ENCODE measurements at regions not wholly inside any gene's neighbourhood (a gene's known extent, or its start where the extent isn't known, plus 50 kb on each side); places are given as distances from the start of the nearest gene placed in this dataset.

GRCh38 chr12:5258498-5258897 lies 173.4 kb upstream of the NTF3 start:
- DNase-seq (ENCODE audit: low spot score in 2 of 2): peak in 1 of 2 donors; percentile 72
- no peaks in the 10 kb centered on the region for H3K4me1 ChIP-seq
- H3K9me3 ChIP-seq: no peaks in the 10 kb centered on the region
- no peak overlapping the region for H3K27ac ChIP-seq
- H3K36me3 ChIP-seq: no peaks in the 10 kb centered on the region
- no peaks in the 10 kb centered on the region for H3K27me3 ChIP-seq
- intact Hi-C loops (cut with DNase I): no loop called here
- no peak overlapping the region for H3K4me3 ChIP-seq
- TF ChIP-seq, protein P1, sequence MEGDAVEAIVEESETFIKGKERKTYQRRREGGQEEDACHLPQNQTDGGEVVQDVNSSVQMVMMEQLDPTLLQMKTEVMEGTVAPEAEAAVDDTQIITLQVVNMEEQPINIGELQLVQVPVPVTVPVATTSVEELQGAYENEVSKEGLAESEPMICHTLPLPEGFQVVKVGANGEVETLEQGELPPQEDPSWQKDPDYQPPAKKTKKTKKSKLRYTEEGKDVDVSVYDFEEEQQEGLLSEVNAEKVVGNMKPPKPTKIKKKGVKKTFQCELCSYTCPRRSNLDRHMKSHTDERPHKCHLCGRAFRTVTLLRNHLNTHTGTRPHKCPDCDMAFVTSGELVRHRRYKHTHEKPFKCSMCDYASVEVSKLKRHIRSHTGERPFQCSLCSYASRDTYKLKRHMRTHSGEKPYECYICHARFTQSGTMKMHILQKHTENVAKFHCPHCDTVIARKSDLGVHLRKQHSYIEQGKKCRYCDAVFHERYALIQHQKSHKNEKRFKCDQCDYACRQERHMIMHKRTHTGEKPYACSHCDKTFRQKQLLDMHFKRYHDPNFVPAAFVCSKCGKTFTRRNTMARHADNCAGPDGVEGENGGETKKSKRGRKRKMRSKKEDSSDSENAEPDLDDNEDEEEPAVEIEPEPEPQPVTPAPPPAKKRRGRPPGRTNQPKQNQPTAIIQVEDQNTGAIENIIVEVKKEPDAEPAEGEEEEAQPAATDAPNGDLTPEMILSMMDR (IDR thresholded peaks at IDR 0.05): no peak

GRCh38 chr12:5258926-5259325 lies 173.0 kb upstream of the NTF3 start:
- DNase-seq (ENCODE audit: low spot score in 2 of 2): no peak
- no peaks in the 10 kb centered on the region for H3K27me3 ChIP-seq
- no peaks in the 10 kb centered on the region for H3K36me3 ChIP-seq
- TF ChIP-seq, protein P1 (IDR thresholded peaks at IDR 0.05): no peak
- H3K4me1 ChIP-seq: no peaks in the 10 kb centered on the region
- intact Hi-C loops (cut with DNase I): no loop called here
- no peak overlapping the region for H3K27ac ChIP-seq
- no peak overlapping the region for H3K4me3 ChIP-seq
- H3K9me3 ChIP-seq: no peaks in the 10 kb centered on the region

- Histone ChIP-seq H3K4me3 (no peak overlapping the region), H3K27ac (no peak overlapping the region), H3K27me3 (no peaks in the 10 kb centered on the region), H3K36me3 (no peaks in the 10 kb centered on the region), H3K9me3 (no peaks in the 10 kb centered on the region), H3K4me1 (no peaks in the 10 kb centered on the region)
- DNase-seq (ENCODE audit: low spot score in 2 of 2): no peak
- TF ChIP-seq, protein P1 (IDR thresholded peaks at IDR 0.05): no peak
- intact Hi-C loops (cut with DNase I): no loop called here
Measured at GRCh38 chr12:5259523-5259922, 172.4 kb upstream of the NTF3 start.

DNA sequence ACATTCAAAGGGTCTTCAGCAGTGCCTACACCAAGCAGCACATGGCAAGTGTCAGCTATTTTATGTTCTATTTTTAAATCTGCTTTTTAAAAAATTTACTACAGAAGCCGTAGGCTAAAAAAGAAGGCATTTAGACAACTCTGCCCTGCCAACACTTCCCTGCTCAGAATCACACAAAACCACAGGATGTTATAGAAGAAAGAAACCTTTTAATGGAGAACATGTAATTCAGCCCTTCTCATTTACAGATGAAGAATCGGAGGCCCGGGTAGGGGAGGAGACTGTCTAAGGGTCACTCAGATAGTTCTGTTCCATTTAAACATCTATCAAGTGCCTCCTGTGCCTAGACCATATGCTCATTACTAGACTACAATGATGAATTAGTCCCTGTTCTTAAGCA lies 171.8 kb upstream of the NTF3 start:
- intact Hi-C loops (cut with DNase I): no loop called here
- Histone ChIP-seq H3K36me3 (no peaks in the 10 kb centered on the region), H3K27ac (no peak overlapping the region), H3K9me3 (no peaks in the 10 kb centered on the region), H3K27me3 (no peaks in the 10 kb centered on the region), H3K4me1 (no peaks in the 10 kb centered on the region), H3K4me3 (no peak overlapping the region)
- TF ChIP-seq, protein P1 (IDR thresholded peaks at IDR 0.05): no peak
- no peak for DNase-seq (ENCODE audit: low spot score in 2 of 2)

DNA sequence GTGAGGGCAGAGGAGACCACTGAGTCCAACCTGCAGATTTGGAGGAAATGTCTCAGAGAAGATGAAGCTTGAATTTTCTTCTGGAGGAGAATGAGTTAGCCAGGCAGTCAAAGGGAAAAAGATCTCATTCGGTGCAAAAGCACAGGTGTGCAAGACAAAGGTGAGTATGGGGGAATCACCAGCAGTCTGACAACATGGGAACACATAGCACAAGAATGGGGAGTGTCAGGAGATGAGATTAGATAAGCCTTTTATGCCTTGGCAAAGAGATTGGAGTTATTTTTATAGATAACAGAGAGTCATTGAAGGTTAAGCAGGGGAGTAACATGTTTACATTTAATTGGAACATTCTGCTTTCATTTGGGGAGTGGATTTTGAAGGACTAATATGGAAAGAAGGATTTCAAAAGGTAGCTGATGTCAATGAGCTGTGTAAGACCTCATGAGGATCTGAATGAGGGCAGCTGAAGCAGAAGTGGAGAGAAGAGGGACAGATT lies 171.3 kb upstream of the NTF3 start:
- H3K36me3 ChIP-seq: no peaks in the 10 kb centered on the region
- H3K4me1 ChIP-seq: no peaks in the 10 kb centered on the region
- TF ChIP-seq, protein P1 (IDR thresholded peaks at IDR 0.05): no peak
- intact Hi-C loops (cut with DNase I): no loop called here
- no peaks in the 10 kb centered on the region for H3K27me3 ChIP-seq
- H3K27ac ChIP-seq: no peak overlapping the region
- no peak for DNase-seq (ENCODE audit: low spot score in 2 of 2)
- no peaks in the 10 kb centered on the region for H3K9me3 ChIP-seq
- no peak overlapping the region for H3K4me3 ChIP-seq

- TF ChIP-seq, protein P1 (IDR thresholded peaks at IDR 0.05): no peak
- Histone ChIP-seq H3K4me1 (no peaks in the 10 kb centered on the region), H3K4me3 (no peak overlapping the region), H3K9me3 (no peaks in the 10 kb centered on the region), H3K27ac (no peak overlapping the region), H3K36me3 (no peaks in the 10 kb centered on the region), H3K27me3 (no peaks in the 10 kb centered on the region)
- intact Hi-C loops (cut with DNase I): no loop called here
- DNase-seq (ENCODE audit: low spot score in 2 of 2): no peak
Measured at GRCh38 chr12:5262450-5262849, 169.5 kb upstream of the NTF3 start.

All from ascending aorta (tissue), 2 donors.